GM12878 (cell line): ENCODE measurements at regions not wholly inside any gene's neighbourhood (a gene's known extent, or its start where the extent isn't known, plus 50 kb on each side); places are given as distances from the start of the nearest gene placed in this dataset.
A peak's percentile ranks its signal among the peaks of the same experiment; 100 is the strongest.

Experiments used
- ATAC-seq: fragments of 200-7000 bp; cut with Tn5 transposase; 3 replicates; pipeline ENCODE4 v1.9.1; 2020; ENCODE audit warnings: mild to moderate bottlenecking, moderate library complexity
- BruUV-seq: library from RNA; stranded (reverse); fragments of 400-500 nt; replicated peaks from 2 replicates; lab custom pipeline; 2021; lab: Mats Ljungman, UMichigan
- CTCF ChIA-PET: fragments of 300-600 bp; sonication (Branson Sonifier 250); formaldehyde crosslinking; extraction: SDS; loops from one replicate; lab custom pipeline; 2021; ENCODE audit warnings: inconsistent platforms; lab: Yijun Ruan, JAX
- POLR2A ChIA-PET: fragments of 350-600 bp; formaldehyde crosslinking; extraction: SDS; loops from one replicate; lab custom pipeline; 2021; ENCODE audit warnings: inconsistent platforms; lab: Charles Lee
- RAD21 ChIA-PET: fragments of 300-600 bp; sonication (Branson Sonifier 250); formaldehyde crosslinking; loops from one replicate; lab custom pipeline; 2023; ENCODE audit warnings: antibody characterized with exemption; ENCODE audit not compliant: unreplicated experiment; lab: Charles Lee
- SMC1A ChIA-PET: fragments of 300-600 bp; sonication (Branson Sonifier 250); formaldehyde crosslinking; loops from one replicate; lab custom pipeline; 2023; ENCODE audit not compliant: unreplicated experiment, uncharacterized antibody; lab: Charles Lee
- DNase-seq: peaks from one replicate; pipeline ENCODE4 v3.0.0-alpha.2; 2011; ENCODE audit warnings: low read depth, low spot score
- FAIRE-seq: peaks from 3 replicates; lab custom pipeline; 2011; peaks lifted over from hg19 to GRCh38; lab: Jason Lieb, UNC
- H2AFZ ChIP-seq: 2 replicates; pipeline ENCODE4 v1.6.0; 2011; ENCODE audit warnings: low read depth, low read length, control low read depth; ENCODE audit not compliant: control insufficient read depth
- H3K27ac ChIP-seq: 2 replicates; pipeline ENCODE4 v1.5.1; 2011; ENCODE audit warnings: control low read depth; ENCODE audit not compliant: control insufficient read depth, insufficient read depth
- H3K27me3 ChIP-seq, 2 experiments: replicated peaks in 1 of 2; 2 replicates each; pipeline versions ENCODE4 v1.6.0 to v1.6.1; 2011; ENCODE audit warnings: low read length in 1 of 2; ENCODE audit not compliant: control insufficient read depth in 2 of 2, insufficient read depth in 2 of 2
- H3K36me3 ChIP-seq, 2 experiments: 2 replicates each; pipeline ENCODE4 v1.5.1; 2011; ENCODE audit warnings: low read length in 1 of 2; ENCODE audit not compliant: control insufficient read depth in 2 of 2, insufficient read depth in 2 of 2
- H3K4me1 ChIP-seq: 2 replicates; pipeline ENCODE4 v1.6.1; 2011; ENCODE audit warnings: mild to moderate bottlenecking, low read length, moderate library complexity, mixed read lengths; ENCODE audit not compliant: control insufficient read depth, insufficient read depth
- H3K4me2 ChIP-seq: 2 replicates; pipeline ENCODE4 v1.6.0; 2011; ENCODE audit warnings: control low read depth; ENCODE audit not compliant: control insufficient read depth, insufficient read depth
- H3K4me3 ChIP-seq: fragments of 200-600 bp; sonication (generic); 2 replicates; pipeline ENCODE4 v1.5.1; 2016
- H3K79me2 ChIP-seq: 2 replicates; pipeline ENCODE4 v1.6.0; 2011; ENCODE audit warnings: low read length; ENCODE audit not compliant: control insufficient read depth, insufficient read depth
- H3K9ac ChIP-seq: 2 replicates; pipeline ENCODE4 v1.8.0; 2011; ENCODE audit warnings: low read length, control low read depth, mixed read lengths; ENCODE audit not compliant: control insufficient read depth, insufficient read depth
- H3K9me3 ChIP-seq: replicated peaks from 3 replicates; pipeline ENCODE4 v1.5.1; 2011; ENCODE audit warnings: mild to moderate bottlenecking, low read length; ENCODE audit not compliant: control insufficient read depth, insufficient read depth
- H4K20me1 ChIP-seq: 2 replicates; pipeline ENCODE4 v1.6.0; 2011; ENCODE audit not compliant: control insufficient read depth, insufficient read depth
- DPF2 ChIP-seq: fragments of 450-650 bp; IDR thresholded peaks from 2 replicates; pipeline ENCODE4 v1.6.1; 2017; ENCODE audit warnings: mild to moderate bottlenecking
- EED ChIP-seq: sonication (generic); IDR thresholded peaks from 2 replicates; pipeline ENCODE4 v1.6.1; 2016; ENCODE audit warnings: antibody characterized with exemption, low read depth
- EZH2 ChIP-seq: IDR thresholded peaks from 2 replicates; pipeline ENCODE4 v1.6.1; 2012; ENCODE audit warnings: low read depth, mild to moderate bottlenecking, control low read depth, inconsistent platforms, low read length, borderline replicate concordance; ENCODE audit not compliant: control insufficient read depth
- MTA3 ChIP-seq: IDR thresholded peaks from 2 replicates; pipeline ENCODE4 v1.6.1; 2012; ENCODE audit warnings: low read length, inconsistent platforms, borderline replicate concordance
- PAX5 ChIP-seq: IDR thresholded peaks from 2 replicates; pipeline ENCODE4 v1.6.1; 2011; ENCODE audit warnings: low read depth, low read length, borderline replicate concordance
- POLR2AphosphoS2 ChIP-seq: IDR thresholded peaks from 2 replicates; pipeline ENCODE4 v1.6.1; 2011; ENCODE audit warnings: low read depth, mild to moderate bottlenecking, low read length, improper control_type of control experiment, moderate library complexity
- POU2F2 ChIP-seq: IDR thresholded peaks from 3 replicates; pipeline ENCODE4 v1.6.1; 2011; ENCODE audit warnings: low read depth, mild to moderate bottlenecking, low read length, borderline replicate concordance
- RCOR1 ChIP-seq: conservative IDR thresholded peaks from 2 replicates; pipeline ENCODE4 v1.6.1; 2012; ENCODE audit warnings: low read depth, low read length, improper control_type of control experiment
- SIN3A ChIP-seq: IDR thresholded peaks from 2 replicates; pipeline ENCODE4 v1.6.1; 2012; ENCODE audit warnings: low read depth, low read length, improper control_type of control experiment
- SMC3 ChIP-seq: IDR thresholded peaks from 2 replicates; pipeline ENCODE4 v1.6.1; 2011; ENCODE audit warnings: low read length, improper control_type of control experiment, borderline replicate concordance
- SPI1 ChIP-seq: IDR thresholded peaks from 2 replicates; pipeline ENCODE4 v1.6.1; 2011; ENCODE audit warnings: low read depth, mild to moderate bottlenecking, low read length, moderate library complexity, borderline replicate concordance; ENCODE audit not compliant: insufficient read depth
- ZBED1 ChIP-seq: IDR thresholded peaks from 2 replicates; pipeline ENCODE4 v1.6.1; 2016; ENCODE audit warnings: borderline replicate concordance
- WGBS: methylation state at CpG from one replicate; pipeline ENCODE4 v1.1.6; 2016; ENCODE audit warnings: low lambda C conversion rate; ENCODE audit not compliant: insufficient replicate concordance, insufficient coverage; ENCODE audit errors: missing lambda C conversion rate; 5-methylcytosine and 5-hydroxymethylcytosine counted together
- in situ Hi-C: fragments of 300-500 bp; cut with MboI; formaldehyde crosslinking; loops from 9 replicates; pipeline ENCODE4 v1.14.3; 2018; ENCODE audit warnings: mixed read lengths
- intact Hi-C: fragments of 100-400 bp; cut with micrococcal nuclease; formaldehyde crosslinking; loops from one replicate; pipeline ENCODE4 v1.14.2; 2022; ENCODE audit not compliant: unreplicated experiment
- TF ChIP-seq, protein P1 (sequence below): IDR thresholded peaks from 2 replicates; pipeline ENCODE4 v1.6.1; 2011; ENCODE audit warnings: low read depth, low read length, improper control_type of control experiment, borderline replicate concordance
- TF ChIP-seq, protein P2 (sequence below): fragments of 450-650 bp; IDR thresholded peaks from 2 replicates; pipeline ENCODE4 v1.6.1; 2016; ENCODE audit warnings: mild to moderate bottlenecking, moderate library complexity, borderline replicate concordance
- TF ChIP-seq, protein P3 (sequence below): fragments of 150-350 bp; IDR thresholded peaks from 2 replicates; pipeline ENCODE4 v1.6.1; 2016; ENCODE audit warnings: low read depth, low read length

GRCh38 chr7:156196649-156197048 lies 384.4 kb upstream of the SHH start:
- Histone ChIP-seq H3K27ac (no peak overlapping the region), H3K4me3 (no peak overlapping the region), H3K79me2 (no peaks in the 10 kb centered on the region), H3K4me1 (peaks cover 4% of the 10 kb centered on the region; the same call in 1 of the 2 replicates), H4K20me1 (no peaks in the 10 kb centered on the region), H3K36me3 (no peaks in the 10 kb centered on the region), H3K27me3 (no peaks in the 10 kb centered on the region; a peak in 2 of 4 replicates), H3K4me2 (no peak overlapping the region), H2AFZ (no peak overlapping the region), H3K9ac (no peak overlapping the region), H3K9me3 (no peaks in the 10 kb centered on the region)
- BruUV-seq, result no TSS peak
- ATAC-seq, result peak; percentile 42
- in situ Hi-C loops, result no loop called here
- POLR2A ChIA-PET, result no interaction called here
- no peak for FAIRE-seq
- intact Hi-C loops, result no loop called here
- SMC1A ChIA-PET, result interaction anchor here (0.7 to 1.1 kb wide), 3 partner anchors 11 to 23 kb away, joined by 3 read pairs; no protein-coding TSS in a partner anchor
- no peak for DNase-seq
- 3% methylated on average over 13 of the region's 13 CpGs for WGBS
- RAD21 ChIA-PET, result no interaction called here
- CTCF ChIA-PET, result interaction anchor here (0.6 kb wide), 2 partner anchors 339 to 464 kb away, joined by 3 read pairs; no protein-coding TSS in a partner anchor
- TF ChIP-seq, protein P1, sequence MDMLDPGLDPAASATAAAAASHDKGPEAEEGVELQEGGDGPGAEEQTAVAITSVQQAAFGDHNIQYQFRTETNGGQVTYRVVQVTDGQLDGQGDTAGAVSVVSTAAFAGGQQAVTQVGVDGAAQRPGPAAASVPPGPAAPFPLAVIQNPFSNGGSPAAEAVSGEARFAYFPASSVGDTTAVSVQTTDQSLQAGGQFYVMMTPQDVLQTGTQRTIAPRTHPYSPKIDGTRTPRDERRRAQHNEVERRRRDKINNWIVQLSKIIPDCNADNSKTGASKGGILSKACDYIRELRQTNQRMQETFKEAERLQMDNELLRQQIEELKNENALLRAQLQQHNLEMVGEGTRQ, result no peak
- TF ChIP-seq DPF2 (no peak), MTA3 (no peak), POLR2AphosphoS2 (no peak), EED (no peak), ZBED1 (no peak), POU2F2 (no peak), RCOR1 (no peak), SIN3A (no peak), PAX5 (peak; percentile 81; the same call in 1 of the 2 replicates), EZH2 (no peak), SPI1 (peak; percentile 81), SMC3 (no peak)
- TF ChIP-seq, protein P2, sequence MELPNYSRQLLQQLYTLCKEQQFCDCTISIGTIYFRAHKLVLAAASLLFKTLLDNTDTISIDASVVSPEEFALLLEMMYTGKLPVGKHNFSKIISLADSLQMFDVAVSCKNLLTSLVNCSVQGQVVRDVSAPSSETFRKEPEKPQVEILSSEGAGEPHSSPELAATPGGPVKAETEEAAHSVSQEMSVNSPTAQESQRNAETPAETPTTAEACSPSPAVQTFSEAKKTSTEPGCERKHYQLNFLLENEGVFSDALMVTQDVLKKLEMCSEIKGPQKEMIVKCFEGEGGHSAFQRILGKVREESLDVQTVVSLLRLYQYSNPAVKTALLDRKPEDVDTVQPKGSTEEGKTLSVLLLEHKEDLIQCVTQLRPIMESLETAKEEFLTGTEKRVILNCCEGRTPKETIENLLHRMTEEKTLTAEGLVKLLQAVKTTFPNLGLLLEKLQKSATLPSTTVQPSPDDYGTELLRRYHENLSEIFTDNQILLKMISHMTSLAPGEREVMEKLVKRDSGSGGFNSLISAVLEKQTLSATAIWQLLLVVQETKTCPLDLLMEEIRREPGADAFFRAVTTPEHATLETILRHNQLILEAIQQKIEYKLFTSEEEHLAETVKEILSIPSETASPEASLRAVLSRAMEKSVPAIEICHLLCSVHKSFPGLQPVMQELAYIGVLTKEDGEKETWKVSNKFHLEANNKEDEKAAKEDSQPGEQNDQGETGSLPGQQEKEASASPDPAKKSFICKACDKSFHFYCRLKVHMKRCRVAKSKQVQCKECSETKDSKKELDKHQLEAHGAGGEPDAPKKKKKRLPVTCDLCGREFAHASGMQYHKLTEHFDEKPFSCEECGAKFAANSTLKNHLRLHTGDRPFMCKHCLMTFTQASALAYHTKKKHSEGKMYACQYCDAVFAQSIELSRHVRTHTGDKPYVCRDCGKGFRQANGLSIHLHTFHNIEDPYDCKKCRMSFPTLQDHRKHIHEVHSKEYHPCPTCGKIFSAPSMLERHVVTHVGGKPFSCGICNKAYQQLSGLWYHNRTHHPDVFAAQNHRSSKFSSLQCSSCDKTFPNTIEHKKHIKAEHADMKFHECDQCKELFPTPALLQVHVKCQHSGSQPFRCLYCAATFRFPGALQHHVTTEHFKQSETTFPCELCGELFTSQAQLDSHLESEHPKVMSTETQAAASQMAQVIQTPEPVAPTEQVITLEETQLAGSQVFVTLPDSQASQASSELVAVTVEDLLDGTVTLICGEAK, result no peak
- TF ChIP-seq, protein P3, sequence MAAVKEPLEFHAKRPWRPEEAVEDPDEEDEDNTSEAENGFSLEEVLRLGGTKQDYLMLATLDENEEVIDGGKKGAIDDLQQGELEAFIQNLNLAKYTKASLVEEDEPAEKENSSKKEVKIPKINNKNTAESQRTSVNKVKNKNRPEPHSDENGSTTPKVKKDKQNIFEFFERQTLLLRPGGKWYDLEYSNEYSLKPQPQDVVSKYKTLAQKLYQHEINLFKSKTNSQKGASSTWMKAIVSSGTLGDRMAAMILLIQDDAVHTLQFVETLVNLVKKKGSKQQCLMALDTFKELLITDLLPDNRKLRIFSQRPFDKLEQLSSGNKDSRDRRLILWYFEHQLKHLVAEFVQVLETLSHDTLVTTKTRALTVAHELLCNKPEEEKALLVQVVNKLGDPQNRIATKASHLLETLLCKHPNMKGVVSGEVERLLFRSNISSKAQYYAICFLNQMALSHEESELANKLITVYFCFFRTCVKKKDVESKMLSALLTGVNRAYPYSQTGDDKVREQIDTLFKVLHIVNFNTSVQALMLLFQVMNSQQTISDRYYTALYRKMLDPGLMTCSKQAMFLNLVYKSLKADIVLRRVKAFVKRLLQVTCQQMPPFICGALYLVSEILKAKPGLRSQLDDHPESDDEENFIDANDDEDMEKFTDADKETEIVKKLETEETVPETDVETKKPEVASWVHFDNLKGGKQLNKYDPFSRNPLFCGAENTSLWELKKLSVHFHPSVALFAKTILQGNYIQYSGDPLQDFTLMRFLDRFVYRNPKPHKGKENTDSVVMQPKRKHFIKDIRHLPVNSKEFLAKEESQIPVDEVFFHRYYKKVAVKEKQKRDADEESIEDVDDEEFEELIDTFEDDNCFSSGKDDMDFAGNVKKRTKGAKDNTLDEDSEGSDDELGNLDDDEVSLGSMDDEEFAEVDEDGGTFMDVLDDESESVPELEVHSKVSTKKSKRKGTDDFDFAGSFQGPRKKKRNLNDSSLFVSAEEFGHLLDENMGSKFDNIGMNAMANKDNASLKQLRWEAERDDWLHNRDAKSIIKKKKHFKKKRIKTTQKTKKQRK, result no peak
